ENCODE measurements at regions not wholly inside any gene's neighbourhood (a gene's known extent, or its start where the extent isn't known, plus 50 kb on each side); places are given as distances from the start of the nearest gene placed in this dataset.

GRCh38 chr1:215376544-215377264, 190.4 kb upstream of the KCTD3 start:
- TF ChIP-seq CTCF (IDR thresholded peaks at IDR 0.05) (no peak), POLR2A (IDR thresholded peaks at IDR 0.05) (no peak), EP300 (IDR thresholded peaks at IDR 0.05) (no peak)
